ENCODE measurements at regions not wholly inside any gene's neighbourhood (a gene's known extent, or its start where the extent isn't known, plus 50 kb on each side); places are given as distances from the start of the nearest gene placed in this dataset.

DNA sequence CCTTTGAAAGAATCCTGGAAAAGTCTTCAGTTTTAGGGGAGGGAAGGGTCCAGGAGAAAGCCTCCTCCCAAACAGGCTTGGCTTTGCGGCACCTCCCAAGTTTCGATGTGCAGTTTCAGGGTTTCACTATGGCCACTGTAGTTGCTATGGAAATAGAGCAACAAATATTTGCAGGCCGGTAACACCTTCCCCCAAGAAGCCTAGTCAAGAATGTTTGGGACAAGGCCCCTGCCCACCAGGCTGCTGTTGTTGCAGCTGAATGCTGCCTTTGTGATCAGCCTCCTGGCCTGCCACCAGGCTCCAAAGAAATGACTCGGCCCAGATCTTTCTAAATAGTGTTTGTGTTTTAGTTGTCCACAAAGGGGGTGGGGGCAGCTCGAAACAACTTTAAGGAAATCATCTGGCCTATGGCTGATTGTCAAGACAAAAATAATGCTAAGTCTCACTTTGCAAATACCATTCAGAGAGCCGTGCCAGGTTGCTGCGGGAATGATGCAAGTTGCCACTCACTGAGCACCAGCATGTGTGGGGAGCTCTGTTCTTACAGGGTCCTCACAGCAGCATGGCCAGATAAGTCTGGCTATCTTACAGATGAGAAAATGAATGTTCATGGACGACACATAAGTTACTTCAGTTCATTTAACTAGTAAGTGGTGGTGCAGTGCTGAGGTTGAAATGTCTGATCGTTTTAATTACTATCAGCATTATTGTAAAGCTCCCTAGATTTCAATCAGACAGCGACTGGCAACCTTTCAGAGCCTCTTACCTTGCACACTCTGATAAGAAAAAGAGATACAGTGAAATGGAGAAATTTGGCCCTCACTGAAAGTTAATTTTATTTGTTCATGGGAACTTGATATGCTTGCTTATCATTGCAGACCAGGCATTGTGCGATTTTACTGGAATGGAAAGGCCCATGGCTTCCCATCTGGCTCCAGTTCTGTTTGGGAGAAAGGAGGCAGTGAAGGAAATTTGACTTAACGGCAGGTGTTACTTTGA is 91.2 kb upstream of the JUN start:
- Histone ChIP-seq H3K27ac (peak overlapping the region; percentile 4 to 55), H3K4me3 (no peak overlapping the region), H3K36me3 (no peaks in the 10 kb centered on the region), H3K4me1 (peaks cover 0 to 12% of the 10 kb centered on the region in 2 donors), H3K9me3 (no peaks in the 10 kb centered on the region), H3K27me3 (no peaks in the 10 kb centered on the region)
- TF ChIP-seq, protein P1, sequence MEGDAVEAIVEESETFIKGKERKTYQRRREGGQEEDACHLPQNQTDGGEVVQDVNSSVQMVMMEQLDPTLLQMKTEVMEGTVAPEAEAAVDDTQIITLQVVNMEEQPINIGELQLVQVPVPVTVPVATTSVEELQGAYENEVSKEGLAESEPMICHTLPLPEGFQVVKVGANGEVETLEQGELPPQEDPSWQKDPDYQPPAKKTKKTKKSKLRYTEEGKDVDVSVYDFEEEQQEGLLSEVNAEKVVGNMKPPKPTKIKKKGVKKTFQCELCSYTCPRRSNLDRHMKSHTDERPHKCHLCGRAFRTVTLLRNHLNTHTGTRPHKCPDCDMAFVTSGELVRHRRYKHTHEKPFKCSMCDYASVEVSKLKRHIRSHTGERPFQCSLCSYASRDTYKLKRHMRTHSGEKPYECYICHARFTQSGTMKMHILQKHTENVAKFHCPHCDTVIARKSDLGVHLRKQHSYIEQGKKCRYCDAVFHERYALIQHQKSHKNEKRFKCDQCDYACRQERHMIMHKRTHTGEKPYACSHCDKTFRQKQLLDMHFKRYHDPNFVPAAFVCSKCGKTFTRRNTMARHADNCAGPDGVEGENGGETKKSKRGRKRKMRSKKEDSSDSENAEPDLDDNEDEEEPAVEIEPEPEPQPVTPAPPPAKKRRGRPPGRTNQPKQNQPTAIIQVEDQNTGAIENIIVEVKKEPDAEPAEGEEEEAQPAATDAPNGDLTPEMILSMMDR (IDR thresholded peaks at IDR 0.05): no peak
- DNase-seq (ENCODE audit: low spot score in 2 of 2): no peak
- intact Hi-C loops (cut with DNase I): no loop called here

DNA sequence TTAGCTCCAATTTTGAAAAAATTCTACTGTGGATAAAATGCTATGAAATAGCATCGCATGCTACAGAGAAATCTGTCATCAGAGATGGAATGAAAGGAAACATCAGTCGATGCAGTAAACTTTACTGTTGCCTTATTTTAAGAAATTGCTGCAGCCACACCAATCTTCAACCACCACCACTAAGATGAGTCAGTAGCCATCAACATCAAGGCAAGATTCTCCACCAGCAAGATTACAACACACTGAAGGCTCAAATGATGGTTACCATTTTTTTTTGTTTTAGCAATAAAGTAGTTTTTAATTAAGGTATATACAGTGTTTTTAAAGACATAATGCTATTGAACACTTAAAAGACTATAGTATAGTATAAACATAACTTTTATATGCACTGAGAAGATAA is 95.6 kb upstream of the JUN start:
- Histone ChIP-seq H3K4me3 (no peak overlapping the region), H3K9me3 (no peaks in the 10 kb centered on the region), H3K27ac (no peak overlapping the region), H3K36me3 (no peaks in the 10 kb centered on the region), H3K4me1 (peaks cover 0 to 15% of the 10 kb centered on the region in 2 donors), H3K27me3 (no peaks in the 10 kb centered on the region)
- TF ChIP-seq, protein P1 (IDR thresholded peaks at IDR 0.05): no peak
- intact Hi-C loops (cut with DNase I): no loop called here
- no peak for DNase-seq (ENCODE audit: low spot score in 2 of 2)

DNA sequence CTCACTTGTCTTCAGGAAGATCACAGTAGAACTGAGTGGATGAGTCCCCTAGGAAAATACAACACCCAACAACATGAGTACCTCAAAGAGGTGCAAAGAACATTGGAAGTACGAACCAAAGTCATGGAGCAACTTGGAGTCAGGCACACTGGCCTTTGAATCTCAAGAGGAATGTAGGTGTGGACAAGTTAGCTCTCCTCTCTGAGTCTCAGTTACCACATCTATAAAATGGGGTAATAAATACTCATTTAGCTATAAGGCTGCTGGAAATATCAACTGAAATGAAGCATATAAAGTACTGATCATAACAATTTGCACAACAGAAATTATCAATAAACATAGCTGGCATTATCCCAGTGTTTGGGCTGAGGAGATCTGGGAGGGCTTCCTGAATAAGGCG is 96.7 kb upstream of the JUN start:
- Histone ChIP-seq H3K36me3 (no peaks in the 10 kb centered on the region), H3K27ac (no peak overlapping the region), H3K9me3 (no peaks in the 10 kb centered on the region), H3K27me3 (no peaks in the 10 kb centered on the region), H3K4me3 (no peak overlapping the region), H3K4me1 (peaks cover 3 to 13% of the 10 kb centered on the region in 2 donors)
- TF ChIP-seq, protein P1 (IDR thresholded peaks at IDR 0.05): no peak
- intact Hi-C loops (cut with DNase I): loop anchor here (5.0 kb wide), 1 partner anchor 552 kb away; no protein-coding TSS in a partner anchor
- no peak for DNase-seq (ENCODE audit: low spot score in 2 of 2)

DNA sequence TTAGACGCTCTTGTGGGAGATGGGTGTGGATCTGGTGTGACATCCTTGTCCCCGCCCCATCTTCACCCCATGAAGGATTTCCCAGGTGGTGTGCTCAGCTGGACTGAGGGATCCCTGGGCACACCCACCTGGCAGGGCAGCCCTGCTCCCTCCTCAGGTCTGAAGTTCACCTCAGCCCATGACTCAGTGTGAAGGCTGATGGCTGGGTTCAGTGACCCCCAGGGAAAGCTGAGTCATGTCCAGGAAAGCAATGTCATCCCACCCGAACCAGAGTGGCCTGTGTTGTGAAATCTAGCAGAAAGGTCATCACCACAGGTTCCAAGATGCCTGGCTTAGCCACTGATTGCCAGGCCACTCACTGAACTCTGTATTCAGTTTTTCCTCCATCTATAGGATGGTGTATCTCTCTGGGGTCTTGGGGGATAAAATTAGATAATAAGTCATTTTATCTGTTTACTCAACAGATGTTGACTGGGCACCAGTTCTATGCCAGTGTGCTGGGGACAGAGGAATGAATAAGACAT is 97.7 kb upstream of the JUN start:
- H3K4me3 ChIP-seq: no peak overlapping the region
- peaks cover 7 to 22% of the 10 kb centered on the region in 2 donors for H3K4me1 ChIP-seq
- TF ChIP-seq, protein P1 (IDR thresholded peaks at IDR 0.05): no peak
- intact Hi-C loops (cut with DNase I): loop anchor here (5.0 kb wide), 1 partner anchor 551 kb away; no protein-coding TSS in a partner anchor
- no peaks in the 10 kb centered on the region for H3K36me3 ChIP-seq
- no peaks in the 10 kb centered on the region for H3K27me3 ChIP-seq
- H3K9me3 ChIP-seq: no peaks in the 10 kb centered on the region
- peak in 1 of 2 donors; percentile 81 for DNase-seq (ENCODE audit: low spot score in 2 of 2)
- H3K27ac ChIP-seq: no peak overlapping the region

DNA sequence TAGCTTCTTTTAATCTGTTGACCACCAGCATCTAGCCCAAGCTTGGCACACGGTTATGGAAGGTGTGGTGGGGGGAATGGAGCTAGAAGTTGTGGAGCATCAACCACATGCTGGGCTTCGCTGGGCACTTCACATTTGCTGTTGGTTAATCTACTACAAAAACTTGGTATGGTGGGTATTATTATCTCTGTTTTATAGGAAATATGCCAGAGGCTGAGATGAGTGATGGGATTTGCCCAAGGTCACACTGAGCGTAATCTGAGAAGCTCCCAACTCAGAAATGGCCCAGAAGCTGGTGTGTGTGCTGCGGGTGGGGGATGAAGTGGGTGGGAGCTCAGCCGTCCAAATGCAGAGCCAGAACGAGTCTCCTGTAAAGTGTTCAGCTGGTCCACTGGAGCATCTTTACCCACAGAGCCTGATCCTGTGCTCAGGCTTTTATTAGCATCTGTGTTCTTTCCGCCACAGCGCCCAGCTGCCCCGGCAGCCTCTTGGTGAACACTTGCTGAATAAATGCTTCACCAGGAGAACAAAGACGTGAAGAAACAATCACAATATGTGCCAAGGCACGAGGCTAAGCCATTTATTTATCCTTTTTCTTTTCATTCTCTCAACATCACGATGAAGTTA is 98.6 kb upstream of the JUN start:
- no peaks in the 10 kb centered on the region for H3K36me3 ChIP-seq
- no peaks in the 10 kb centered on the region for H3K27me3 ChIP-seq
- H3K9me3 ChIP-seq: no peaks in the 10 kb centered on the region
- DNase-seq (ENCODE audit: low spot score in 2 of 2): no peak
- H3K4me1 ChIP-seq: peaks cover 13 to 31% of the 10 kb centered on the region in 2 donors
- H3K27ac ChIP-seq: peak overlapping the region; percentile 62 to 64
- intact Hi-C loops (cut with DNase I): loop anchor here (5.0 kb wide), 1 partner anchor 550 kb away; no protein-coding TSS in a partner anchor
- TF ChIP-seq, protein P1 (IDR thresholded peaks at IDR 0.05): no peak
- H3K4me3 ChIP-seq: no peak overlapping the region

Measured in ascending aorta (tissue), 2 donors.